ENCODE measurements at regions not wholly inside any gene's neighbourhood (a gene's known extent, or its start where the extent isn't known, plus 50 kb on each side); places are given as distances from the start of the nearest gene placed in this dataset.

DNA sequence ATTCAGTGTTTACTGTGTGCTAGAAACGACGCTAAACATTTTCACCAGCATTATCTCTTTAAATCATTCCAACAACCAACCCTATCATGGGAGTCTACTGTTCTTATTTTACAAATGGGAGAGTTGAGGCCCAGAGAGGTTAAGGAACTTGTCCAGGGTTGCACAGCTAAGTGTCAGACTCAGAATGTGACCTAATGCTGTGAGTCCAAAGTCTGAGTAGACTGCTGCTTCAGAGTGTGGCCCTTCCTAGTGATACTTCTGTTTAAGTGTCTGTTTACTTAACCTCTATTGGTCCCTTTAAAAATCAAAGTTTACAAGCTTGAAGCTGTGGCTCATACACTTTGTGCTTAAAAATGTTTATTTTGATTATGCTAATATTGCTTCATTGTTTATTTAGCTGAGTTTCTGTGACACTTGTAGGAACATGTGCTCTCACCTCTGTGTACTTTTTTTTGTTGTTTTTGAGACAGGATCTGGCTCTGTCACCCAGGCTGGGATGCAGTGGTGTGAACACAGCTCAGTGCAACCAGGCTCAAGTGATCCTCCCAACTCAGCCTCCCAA lies 84.4 kb upstream of the SYPL1 start:
- no peak overlapping the region for H3K27ac ChIP-seq
- 0 out of 2 replicates have a peak, but pooled peaks cover 3% of the 10 kb centered on the region for H3K27me3 ChIP-seq
- no peak overlapping the region for H3K4me3 ChIP-seq
- no peaks in the 10 kb centered on the region for H3K9me3 ChIP-seq (replicated peaks)
- no peaks in the 10 kb centered on the region for H3K4me1 ChIP-seq
- no peaks in the 10 kb centered on the region for H3K36me3 ChIP-seq
- DNase-seq = no peak

DNA sequence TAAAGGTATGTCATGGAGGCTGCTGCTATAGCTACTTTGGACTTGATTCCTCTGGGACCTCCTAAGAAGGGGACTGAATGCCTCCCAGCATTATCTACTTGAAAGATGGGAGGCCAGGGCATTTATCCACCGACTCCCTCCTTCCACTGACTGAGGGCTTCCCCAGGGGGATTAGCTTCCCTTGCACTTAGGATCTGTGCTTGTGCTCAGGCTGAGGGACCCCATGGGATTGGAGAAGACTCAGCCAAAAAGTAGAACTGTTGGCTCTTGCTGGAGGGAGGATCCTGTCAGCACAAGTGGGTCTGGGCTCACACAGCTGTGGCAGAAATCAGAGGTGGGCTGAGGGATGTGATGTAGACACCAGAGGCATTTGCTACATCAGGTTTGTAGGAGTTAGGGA lies 81.5 kb upstream of the SYPL1 start:
- Histone ChIP-seq H3K9me3 (replicated peaks) (no peaks in the 10 kb centered on the region), H3K4me1 (no peaks in the 10 kb centered on the region), H3K4me3 (no peak overlapping the region), H3K27ac (no peak overlapping the region), H3K27me3 (no peaks in the 10 kb centered on the region), H3K36me3 (no peaks in the 10 kb centered on the region)
- no peak for DNase-seq

DNA sequence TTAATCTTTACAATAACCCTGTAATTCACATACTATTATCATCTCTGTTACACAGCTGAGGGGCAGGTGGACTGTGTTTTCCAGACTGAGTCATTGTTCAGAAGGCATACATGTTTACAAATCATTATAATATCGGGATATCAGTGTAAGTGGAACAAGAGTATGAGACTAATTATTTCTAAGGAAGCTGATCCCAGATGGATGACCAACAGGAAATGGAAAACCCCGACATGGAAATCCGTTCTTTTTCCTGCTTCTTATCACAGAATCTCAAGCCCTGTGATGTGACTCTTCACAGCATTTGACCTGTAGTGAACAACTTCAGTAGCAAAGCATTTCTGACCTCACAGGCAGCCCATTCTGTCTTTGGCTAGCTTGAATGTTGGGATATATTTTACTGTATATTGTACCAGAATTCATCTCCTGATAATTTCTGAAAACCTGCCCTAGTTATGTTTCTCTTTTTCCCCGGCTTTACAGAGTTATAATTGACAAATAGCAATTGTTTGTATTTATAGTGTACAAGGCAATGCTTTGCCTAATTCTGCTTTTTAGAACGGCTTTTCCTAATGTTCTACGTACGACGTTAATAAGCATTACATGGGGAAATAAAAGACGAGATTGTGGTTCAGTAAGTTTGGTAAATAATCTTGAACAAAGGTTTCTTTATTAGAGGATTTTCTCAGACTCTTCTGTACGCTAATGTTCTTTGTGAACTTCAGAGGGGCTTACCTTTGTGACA lies 78.6 kb upstream of the SYPL1 start:
- no peaks in the 10 kb centered on the region for H3K4me1 ChIP-seq
- no peaks in the 10 kb centered on the region for H3K9me3 ChIP-seq (replicated peaks)
- H3K4me3 ChIP-seq = no peak overlapping the region
- H3K36me3 ChIP-seq = no peaks in the 10 kb centered on the region
- H3K27me3 ChIP-seq = no peaks in the 10 kb centered on the region
- H3K27ac ChIP-seq = no peak overlapping the region
- DNase-seq = no peak

DNA sequence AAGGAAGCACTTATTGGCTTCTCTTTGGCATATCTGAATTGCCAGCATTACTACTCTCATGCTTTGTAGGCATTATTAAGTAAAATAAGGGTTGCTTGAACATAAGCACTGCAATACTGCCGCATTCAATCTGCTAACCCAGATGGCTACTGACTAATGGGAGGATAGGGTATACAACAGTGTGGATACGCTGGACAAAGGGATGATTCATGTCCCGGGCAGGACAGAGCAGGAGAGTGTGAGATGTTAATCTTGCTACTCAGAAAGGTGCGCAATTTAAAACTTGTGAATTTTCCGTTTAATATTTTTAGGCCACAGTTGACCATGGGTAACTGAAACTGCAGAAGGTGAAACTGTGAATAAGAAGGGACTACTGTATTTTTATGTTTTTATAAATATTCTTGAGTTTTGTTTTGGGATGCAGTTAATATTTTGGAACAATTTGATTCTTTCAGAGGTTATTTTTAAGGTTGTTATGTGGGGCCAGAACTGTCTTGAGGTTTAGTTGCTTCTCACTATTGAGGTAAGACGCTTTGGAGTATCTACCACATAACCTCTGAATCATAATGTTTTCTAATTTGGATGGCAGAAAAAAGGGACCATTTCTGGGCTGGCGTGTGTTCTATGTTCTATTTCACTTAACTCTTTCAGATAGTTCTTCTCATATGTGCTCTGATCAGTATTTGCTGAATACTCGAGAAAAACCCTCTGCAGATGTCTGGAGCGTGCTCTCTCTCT lies 75.7 kb upstream of the SYPL1 start:
- Histone ChIP-seq H3K27ac (no peak overlapping the region), H3K4me3 (no peak overlapping the region), H3K27me3 (no peaks in the 10 kb centered on the region), H3K4me1 (no peaks in the 10 kb centered on the region), H3K9me3 (replicated peaks) (no peaks in the 10 kb centered on the region), H3K36me3 (no peaks in the 10 kb centered on the region)
- DNase-seq = no peak

DNA sequence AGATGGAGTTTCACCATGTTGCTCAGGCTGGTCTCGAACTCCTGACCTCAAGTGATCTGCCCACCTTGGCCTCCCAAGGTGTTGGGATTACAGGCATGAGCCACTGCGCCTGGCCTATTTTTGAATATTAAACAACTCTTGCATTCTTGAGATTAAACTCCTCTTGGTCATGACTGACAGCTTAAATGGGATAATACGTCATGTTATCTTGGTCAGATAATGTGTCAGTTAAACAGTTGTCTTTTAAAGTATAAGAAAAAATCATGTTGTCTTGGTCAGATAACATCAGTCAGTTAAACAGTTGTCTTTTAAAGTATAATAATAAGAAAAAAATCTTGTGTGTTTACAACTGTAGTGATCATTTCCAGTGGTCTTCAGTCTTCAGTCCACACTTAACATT lies 73.6 kb upstream of the SYPL1 start:
- no peaks in the 10 kb centered on the region for H3K9me3 ChIP-seq (replicated peaks)
- no peak overlapping the region for H3K4me3 ChIP-seq
- no peak for DNase-seq
- no peak overlapping the region for H3K27ac ChIP-seq
- no peaks in the 10 kb centered on the region for H3K4me1 ChIP-seq
- H3K36me3 ChIP-seq = no peaks in the 10 kb centered on the region
- no peaks in the 10 kb centered on the region for H3K27me3 ChIP-seq

DNA sequence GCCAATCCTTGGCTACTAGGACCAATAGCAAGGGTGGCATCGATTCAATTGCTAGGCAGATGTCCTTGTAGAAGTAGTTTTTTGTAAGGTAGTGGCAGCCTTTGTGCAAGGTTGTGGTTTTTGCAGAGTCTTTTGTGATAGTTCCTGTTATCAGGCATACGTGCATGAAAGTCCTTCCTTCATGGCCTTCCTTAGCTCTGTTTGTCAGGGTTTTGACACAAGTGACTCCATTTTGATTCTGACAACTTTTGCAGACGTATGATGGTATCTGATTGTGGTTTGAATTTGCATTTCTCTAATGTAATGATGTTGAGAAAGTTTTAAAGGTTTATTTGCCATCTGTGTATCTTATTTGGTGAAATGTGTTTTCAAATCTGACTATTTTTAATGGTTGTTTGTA lies 71.8 kb upstream of the SYPL1 start:
- DNase-seq = no peak
- Histone ChIP-seq H3K9me3 (replicated peaks) (no peaks in the 10 kb centered on the region), H3K27me3 (no peaks in the 10 kb centered on the region), H3K27ac (no peak overlapping the region), H3K4me1 (no peaks in the 10 kb centered on the region), H3K36me3 (no peaks in the 10 kb centered on the region), H3K4me3 (no peak overlapping the region)

DNA sequence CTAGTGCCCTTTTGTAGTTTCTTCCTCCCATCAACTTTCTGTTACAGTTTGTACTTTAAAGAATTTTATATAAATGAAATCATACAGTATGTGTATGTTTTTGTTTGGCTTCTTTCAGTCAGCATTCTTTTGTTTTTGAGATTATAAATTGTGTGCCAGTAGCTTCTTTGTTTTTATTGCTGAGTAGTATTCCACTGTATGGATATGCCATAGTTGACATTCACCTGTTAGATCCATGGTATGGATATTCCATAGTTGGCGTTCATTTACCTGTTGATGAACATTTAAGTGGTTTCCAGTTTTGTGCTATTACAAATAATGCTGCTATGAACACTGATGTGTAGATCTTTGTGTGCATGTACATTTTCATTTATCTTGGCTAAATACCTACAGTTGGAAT lies 70.8 kb upstream of the SYPL1 start:
- H3K27ac ChIP-seq = no peak overlapping the region
- H3K4me1 ChIP-seq = no peaks in the 10 kb centered on the region
- no peaks in the 10 kb centered on the region for H3K9me3 ChIP-seq (replicated peaks)
- H3K27me3 ChIP-seq = no peaks in the 10 kb centered on the region
- no peak overlapping the region for H3K4me3 ChIP-seq
- DNase-seq = no peak
- H3K36me3 ChIP-seq = no peaks in the 10 kb centered on the region

DNA sequence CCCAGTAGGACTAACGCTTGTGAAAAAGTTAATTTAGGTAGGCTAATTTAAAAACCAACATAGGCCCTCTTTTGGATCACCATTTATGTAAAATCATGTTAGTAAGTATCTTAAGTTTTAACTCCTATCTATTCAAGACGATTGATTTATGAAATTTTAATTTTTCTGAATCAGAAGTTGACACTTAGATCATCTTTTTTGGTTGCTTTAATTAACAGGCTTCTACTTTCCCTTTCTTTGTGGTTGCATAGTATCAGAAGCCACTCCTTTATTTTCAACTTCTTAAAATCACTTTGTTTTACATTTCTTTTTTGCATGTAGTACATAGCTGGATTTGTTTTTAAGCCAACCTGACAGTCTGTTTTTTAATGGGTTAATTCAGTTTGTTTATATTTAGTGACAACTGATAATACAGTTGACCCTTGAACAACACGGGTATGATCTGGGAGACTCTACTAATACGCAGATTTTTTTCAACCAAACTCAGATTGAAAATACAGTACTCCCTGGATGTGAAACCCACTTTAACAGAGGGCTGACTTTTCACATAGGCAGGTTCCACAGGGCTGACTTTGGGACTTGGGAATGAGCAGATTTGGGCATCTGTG lies 69.7 kb upstream of the SYPL1 start:
- Histone ChIP-seq H3K4me1 (no peaks in the 10 kb centered on the region), H3K27me3 (no peaks in the 10 kb centered on the region), H3K36me3 (no peaks in the 10 kb centered on the region), H3K9me3 (replicated peaks) (no peaks in the 10 kb centered on the region), H3K27ac (no peak overlapping the region), H3K4me3 (no peak overlapping the region)
- no peak for DNase-seq

DNA sequence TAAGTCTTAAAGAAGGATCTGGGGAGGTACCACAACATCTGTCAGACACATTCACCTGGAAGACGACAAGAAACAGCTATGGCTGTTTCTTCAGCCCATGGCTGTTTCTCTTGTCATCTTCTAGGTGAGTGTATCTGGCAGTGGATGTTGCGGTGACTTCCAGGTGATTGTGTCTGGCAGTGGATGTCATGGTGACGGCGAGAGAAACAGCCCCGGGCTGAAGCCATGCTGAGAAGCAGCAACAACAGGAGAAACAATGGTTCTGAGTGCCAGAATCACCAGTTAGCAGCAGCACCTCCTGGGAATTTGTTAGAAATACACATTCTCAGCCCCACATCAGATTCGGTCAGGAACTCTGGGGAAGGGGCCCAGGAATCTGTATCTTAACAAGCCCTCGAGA lies 68.6 kb upstream of the SYPL1 start:
- Histone ChIP-seq H3K9me3 (replicated peaks) (no peaks in the 10 kb centered on the region), H3K27me3 (no peaks in the 10 kb centered on the region), H3K36me3 (no peaks in the 10 kb centered on the region), H3K27ac (no peak overlapping the region), H3K4me3 (no peak overlapping the region), H3K4me1 (no peaks in the 10 kb centered on the region)
- no peak for DNase-seq

DNA sequence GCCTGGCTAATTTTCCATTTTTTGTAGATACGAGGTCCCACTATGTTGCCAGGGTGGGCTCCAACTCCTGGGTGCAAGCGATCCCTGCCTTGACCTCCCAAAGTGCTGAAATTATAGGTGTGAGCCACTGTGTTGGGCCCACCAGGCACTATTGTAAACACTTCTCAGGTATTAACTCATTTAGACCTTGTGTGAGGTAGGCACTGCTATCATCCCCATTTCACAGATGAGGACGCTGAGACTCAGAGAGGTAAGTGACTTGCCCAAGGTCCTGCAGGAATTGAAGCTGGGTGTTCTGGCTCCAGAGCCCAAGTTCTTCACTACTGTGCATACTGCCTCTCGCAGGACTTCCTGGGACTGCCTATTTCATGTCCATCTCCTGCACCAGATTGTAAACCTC lies 67.1 kb upstream of the SYPL1 start:
- no peaks in the 10 kb centered on the region for H3K4me1 ChIP-seq
- no peak for DNase-seq
- no peaks in the 10 kb centered on the region for H3K9me3 ChIP-seq (replicated peaks)
- no peak overlapping the region for H3K4me3 ChIP-seq
- no peak overlapping the region for H3K27ac ChIP-seq
- H3K36me3 ChIP-seq = no peaks in the 10 kb centered on the region
- no peaks in the 10 kb centered on the region for H3K27me3 ChIP-seq

DNA sequence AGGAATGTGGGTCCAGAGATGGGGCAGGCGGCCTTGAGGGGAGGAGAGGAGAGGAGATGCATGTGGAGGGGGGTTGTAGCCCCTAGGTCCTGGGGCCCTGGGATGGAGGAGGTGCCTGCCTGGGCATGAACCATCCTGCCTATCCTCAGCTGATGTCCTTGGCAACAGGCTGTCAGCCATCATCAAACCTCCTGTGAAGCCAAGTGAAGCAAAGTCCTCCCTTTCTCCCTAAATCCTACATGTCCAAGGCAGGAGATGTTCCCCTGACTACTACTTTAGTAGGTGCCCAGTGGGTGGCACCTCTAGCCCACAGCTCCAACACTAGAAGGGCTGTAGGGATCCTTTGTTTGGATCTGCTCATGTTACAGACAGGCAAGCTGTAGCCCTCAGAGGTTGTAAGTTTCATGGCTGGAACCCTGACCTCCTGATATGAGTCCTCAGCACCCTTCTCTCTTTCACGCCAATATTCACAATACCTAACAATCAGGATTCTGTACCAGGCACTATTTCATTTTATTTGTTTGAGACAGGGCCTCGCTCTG lies 66.6 kb upstream of the SYPL1 start:
- no peaks in the 10 kb centered on the region for H3K36me3 ChIP-seq
- H3K27me3 ChIP-seq = no peaks in the 10 kb centered on the region
- H3K4me3 ChIP-seq = no peak overlapping the region
- no peaks in the 10 kb centered on the region for H3K4me1 ChIP-seq
- peak; percentile 20 to 32 for DNase-seq
- no peaks in the 10 kb centered on the region for H3K9me3 ChIP-seq (replicated peaks)
- H3K27ac ChIP-seq = no peak overlapping the region

DNA sequence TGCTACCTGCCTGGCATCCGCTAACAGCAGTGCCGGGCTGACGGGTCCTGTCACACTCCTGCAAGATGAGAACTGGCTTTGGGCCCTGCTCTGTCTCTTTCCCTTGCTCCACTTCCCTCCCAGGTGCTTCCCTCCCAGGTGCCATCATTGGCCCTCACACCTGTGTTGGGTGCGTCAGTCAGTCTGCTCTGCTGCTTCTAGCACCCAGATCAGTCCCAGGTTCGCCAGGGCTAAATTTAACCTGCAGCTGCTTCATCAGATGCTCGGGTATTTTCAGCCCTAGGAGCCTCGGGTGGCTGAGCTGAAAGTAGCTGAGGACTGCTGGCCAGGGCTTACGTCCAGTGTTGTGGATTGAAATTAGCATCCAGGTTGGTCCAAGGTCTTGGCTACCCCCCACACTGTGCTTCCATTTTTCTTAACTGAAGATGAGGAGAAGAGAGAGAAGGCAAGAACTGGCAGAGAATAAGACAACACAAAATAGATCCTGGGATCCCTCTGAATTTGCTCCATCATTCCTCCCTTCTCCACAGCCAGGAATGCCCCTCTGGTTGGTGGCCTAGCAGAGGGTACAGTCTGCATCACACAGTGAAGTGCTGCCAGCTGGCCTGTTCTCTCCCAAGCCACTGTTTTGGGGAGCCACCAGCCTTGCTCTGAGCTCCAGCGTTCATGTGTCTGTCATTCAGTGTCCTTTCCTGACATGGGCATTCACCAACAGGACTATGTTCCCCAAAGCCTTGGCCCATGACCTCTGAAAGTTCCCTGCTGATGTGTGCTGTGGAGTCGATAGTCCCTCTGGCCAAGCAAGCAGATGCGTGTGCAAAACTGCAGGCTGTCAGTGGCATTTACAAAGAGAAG lies 65.9 kb upstream of the SYPL1 start:
- no peak for DNase-seq
- Histone ChIP-seq H3K36me3 (no peaks in the 10 kb centered on the region), H3K4me3 (no peak overlapping the region), H3K9me3 (replicated peaks) (no peaks in the 10 kb centered on the region), H3K27me3 (no peaks in the 10 kb centered on the region), H3K4me1 (no peaks in the 10 kb centered on the region), H3K27ac (no peak overlapping the region)

DNA sequence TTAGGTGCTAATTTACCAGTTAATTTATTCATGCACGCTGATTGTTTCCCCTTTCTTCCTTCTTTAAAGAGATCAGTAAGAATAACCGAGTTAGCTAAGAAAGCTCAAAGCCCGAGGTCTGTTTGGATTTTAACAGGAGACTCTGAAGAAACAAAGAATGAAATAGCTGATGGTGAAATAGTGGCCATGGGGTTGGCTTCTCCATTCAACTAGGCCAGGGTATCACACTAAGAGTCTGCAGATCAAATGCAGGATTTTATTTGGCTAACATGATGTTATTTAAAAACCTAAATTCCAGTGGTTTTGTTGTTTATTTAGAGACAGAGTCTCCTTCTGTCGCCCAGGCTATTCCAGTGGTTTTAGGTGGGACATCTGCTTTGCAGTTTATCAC lies 65.2 kb upstream of the SYPL1 start:
- no peak for DNase-seq
- no peaks in the 10 kb centered on the region for H3K9me3 ChIP-seq (replicated peaks)
- no peaks in the 10 kb centered on the region for H3K4me1 ChIP-seq
- H3K27me3 ChIP-seq = no peaks in the 10 kb centered on the region
- H3K36me3 ChIP-seq = no peaks in the 10 kb centered on the region
- no peak overlapping the region for H3K4me3 ChIP-seq
- no peak overlapping the region for H3K27ac ChIP-seq

DNA sequence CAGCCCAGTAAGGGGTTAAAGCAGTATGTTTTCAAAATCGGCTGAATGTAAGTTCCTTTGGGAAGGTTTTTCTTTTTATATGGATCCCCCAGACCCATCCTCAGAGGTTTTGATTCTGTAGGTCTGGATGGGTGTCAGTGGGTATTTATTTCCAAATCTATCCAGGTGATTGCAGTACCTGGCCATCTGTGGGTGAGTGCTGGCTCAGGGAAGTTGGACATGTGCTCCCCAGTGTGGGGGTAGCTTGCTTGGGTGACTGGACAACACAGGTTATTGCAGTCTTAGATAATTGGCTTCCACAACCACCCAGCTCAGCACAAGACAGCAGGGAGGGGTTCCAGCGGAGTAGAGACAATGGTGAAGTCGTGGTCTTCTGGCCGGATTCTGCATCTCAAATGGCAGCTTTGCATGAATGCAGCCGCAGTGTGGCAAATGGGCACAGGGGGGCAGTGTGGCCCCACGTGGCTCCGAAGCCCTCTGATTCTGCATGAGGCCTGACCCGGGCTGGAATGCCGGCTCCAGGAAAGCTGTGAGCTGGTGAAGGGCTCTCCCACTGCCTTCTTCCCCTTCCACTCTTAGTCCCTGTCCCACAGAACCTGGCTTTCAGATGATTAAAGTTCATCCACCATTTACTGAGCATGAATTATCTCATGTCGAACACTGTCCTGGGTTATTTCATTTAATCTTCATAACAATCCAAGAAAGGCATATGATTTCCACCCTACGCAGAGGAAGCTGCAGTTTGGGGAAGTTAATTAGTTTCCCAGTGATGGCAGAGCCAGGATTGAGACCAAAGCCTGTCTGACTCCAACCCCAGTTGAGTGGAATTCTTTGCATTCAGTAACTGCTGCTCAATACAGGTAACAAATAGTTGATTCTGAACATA lies 64.5 kb upstream of the SYPL1 start:
- Histone ChIP-seq H3K4me3 (no peak overlapping the region), H3K9me3 (replicated peaks) (no peaks in the 10 kb centered on the region), H3K36me3 (no peaks in the 10 kb centered on the region), H3K4me1 (no peaks in the 10 kb centered on the region), H3K27me3 (no peaks in the 10 kb centered on the region), H3K27ac (no peak overlapping the region)
- peak; percentile 65 to 83 for DNase-seq

All from SJCRH30 (cell line).